Spleen (tissue), 11 donors: ENCODE measurements at regions not wholly inside any gene's neighbourhood (a gene's known extent, or its start where the extent isn't known, plus 50 kb on each side); places are given as distances from the start of the nearest gene placed in this dataset.
A peak's percentile ranks its signal among the peaks of the same experiment; 100 is the strongest.

Source experiments
- DNase-seq: peaks from one replicate; pipeline ENCODE4 v3.0.0-alpha.2; 2020
- H3K27ac ChIP-seq, 8 donors: fragments of 200-600 bp; sonication (generic) in 7 of 8; 1 replicate in 4 of 8; 2 replicates in 4 of 8; pipeline versions ENCODE4 v1.5.0 to v1.8.0; 2016 to 2021; ENCODE audit warnings: inconsistent platforms in 4 of 8, mild to moderate bottlenecking in 4 of 8, moderate library complexity in 1 of 8
- H3K27me3 ChIP-seq, 7 donors: fragments of 200-600 bp; sonication (generic) in 6 of 7; replicated peaks in 1 of 7; 1 replicate in 4 of 7; 2 replicates in 3 of 7; pipeline versions ENCODE4 v1.5.0 to v1.8.0; 2016 to 2021; ENCODE audit warnings: inconsistent platforms in 3 of 7, mild to moderate bottlenecking in 1 of 7
- H3K36me3 ChIP-seq, 6 donors: fragments of 200-600 bp; sonication (generic) in 5 of 6; 1 replicate in 4 of 6; 2 replicates in 2 of 6; pipeline versions ENCODE4 v1.5.0 to v1.8.0; 2016 to 2021; ENCODE audit warnings: inconsistent platforms in 2 of 6
- H3K4me1 ChIP-seq, 6 donors: fragments of 200-600 bp; sonication (generic) in 5 of 6; 1 replicate in 3 of 6; 2 replicates in 3 of 6; pipeline versions ENCODE4 v1.5.0 to v1.8.0; 2016 to 2021; ENCODE audit warnings: inconsistent platforms in 3 of 6
- H3K4me3 ChIP-seq, 8 donors: fragments of 200-600 bp; sonication (generic) in 7 of 8; 1 replicate in 4 of 8; 2 replicates in 4 of 8; pipeline versions ENCODE4 v1.5.0 to v1.8.0; 2016 to 2021; ENCODE audit warnings: inconsistent platforms in 4 of 8, mild to moderate bottlenecking in 4 of 8, moderate library complexity in 2 of 8
- H3K9me3 ChIP-seq, 8 donors: fragments of 200-600 bp; sonication (generic) in 7 of 8; 1 replicate in 4 of 8; 2 replicates in 4 of 8; pipeline versions ENCODE4 v1.5.0 to v1.8.0; 2016 to 2021; ENCODE audit warnings: inconsistent platforms in 4 of 8
- CTCF ChIP-seq, 11 experiments: fragments of 200-600 bp in 7 of 11; fragments of 450-650 bp in 4 of 11; sonication (generic) in 4 of 11; IDR thresholded peaks in 8 of 11; conservative IDR thresholded peaks in 3 of 11; 1 replicate in 7 of 11; 2 replicates in 4 of 11; pipeline versions ENCODE4 v1.4.0 to v1.8.0; 2016 to 2021; ENCODE audit warnings: antibody characterized with exemption in 11 of 11, inconsistent platforms in 4 of 11, mild to moderate bottlenecking in 1 of 11
- POLR2A ChIP-seq, 3 donors: fragments of 450-650 bp; IDR thresholded peaks; one replicate each; pipeline ENCODE4 v1.5.1; 2017; ENCODE audit warnings: antibody characterized with exemption in 3 of 3, mild to moderate bottlenecking in 1 of 3
- POLR2AphosphoS5 ChIP-seq, 3 donors: sonication (generic); formaldehyde crosslinking; IDR thresholded peaks; one replicate each; pipeline ENCODE4 v1.5.1; 2017; ENCODE audit warnings: antibody characterized with exemption in 3 of 3
- WGBS, 5 donors: extraction: QIAGEN DNeasy Blood & Tissue Kit in 3 of 5; methylation state at CpG; one replicate each; pipeline versions ENCODE4 v1.1.5 to v1.1.7; 2013 to 2018; 5-methylcytosine and 5-hydroxymethylcytosine counted together
- intact Hi-C: fragments of 100-400 bp; cut with DNase I; formaldehyde crosslinking; loops from one replicate; pipeline ENCODE4 v1.15.0; 2023; ENCODE audit warnings: low total_unique reads
- donor health status: healthy with polysubstance abuse.
- donor health status: DM: no; HTN: no; CAD: no; lungs with moderate emphysema.
- donor health status: DM: no; HTN: no; CAD: no.
- donor health status: Bipolar disorder and iron deficiency.
- donor health status: healthy.
- donor health status: DM: no; HTN: no; CAD: no.
- donor health status: DM: yes; HTN: yes; CAD: no.

- DNase-seq: peak; percentile 82
- Histone ChIP-seq H3K4me3 (no peak overlapping the region), H3K4me1 (peaks cover 0 to 40% (median 17%) of the 10 kb centered on the region in 6 donors), H3K36me3 (no peaks in the 10 kb centered on the region), H3K9me3 (no peaks in the 10 kb centered on the region), H3K27ac (no peak overlapping the region), H3K27me3 (peaks cover 0 to 32% (median 0%) of the 10 kb centered on the region in 7 donors)
- 29 to 48% (median 36%) methylated on average over 20 of the region's 20 CpGs for WGBS, 5 donors
- TF ChIP-seq CTCF (IDR thresholded peaks at IDR 0.05 in 8 of 11, conservative IDR thresholded peaks at IDR 0.05 in 3 of 11) (peak in 9 of 11 experiments; percentile 6 to 68 (median 59)), POLR2AphosphoS5 (IDR thresholded peaks at IDR 0.05) (no peak)
- intact Hi-C loops: no loop called here
These were observed 55.2 kb downstream of the FHIP2A start for GRCh38 chr10:114876602-114877300.

GRCh38 chr10:114877301-114877644 lies 55.7 kb downstream of the FHIP2A start:
- no peak for DNase-seq
- WGBS, 5 donors: 50 to 65% (median 53%) methylated on average over 6 of the region's 6 CpGs
- Histone ChIP-seq H3K4me3 (no peak overlapping the region), H3K9me3 (no peaks in the 10 kb centered on the region), H3K36me3 (no peaks in the 10 kb centered on the region), H3K4me1 (peaks cover 0 to 40% (median 17%) of the 10 kb centered on the region in 6 donors), H3K27me3 (peaks cover 0 to 32% (median 0%) of the 10 kb centered on the region in 7 donors), H3K27ac (no peak overlapping the region)
- no peak for TF ChIP-seq POLR2A (IDR thresholded peaks at IDR 0.05)
- TF ChIP-seq POLR2AphosphoS5 (IDR thresholded peaks at IDR 0.05): no peak
- TF ChIP-seq CTCF (IDR thresholded peaks at IDR 0.05 in 8 of 11, conservative IDR thresholded peaks at IDR 0.05 in 3 of 11): no peak
- intact Hi-C loops: no loop called here

- Histone ChIP-seq H3K27me3 (peaks cover 0 to 32% (median 0%) of the 10 kb centered on the region in 7 donors), H3K9me3 (no peaks in the 10 kb centered on the region), H3K4me1 (peaks cover 0 to 40% (median 17%) of the 10 kb centered on the region in 6 donors), H3K36me3 (no peaks in the 10 kb centered on the region), H3K4me3 (no peak overlapping the region), H3K27ac (no peak overlapping the region)
- DNase-seq: no peak
- TF ChIP-seq CTCF (IDR thresholded peaks at IDR 0.05 in 8 of 11, conservative IDR thresholded peaks at IDR 0.05 in 3 of 11): no peak
- TF ChIP-seq POLR2A (IDR thresholded peaks at IDR 0.05): no peak
- TF ChIP-seq POLR2AphosphoS5 (IDR thresholded peaks at IDR 0.05): no peak
- intact Hi-C loops: no loop called here
These were observed 57.5 kb downstream of the FHIP2A start for GRCh38 chr10:114879093-114879492.

GRCh38 chr10:114879541-114880158 lies 58.1 kb downstream of the FHIP2A start:
- Histone ChIP-seq H3K36me3 (no peaks in the 10 kb centered on the region), H3K27me3 (peaks cover 0 to 28% (median 0%) of the 10 kb centered on the region in 7 donors), H3K4me3 (no peak overlapping the region), H3K27ac (no peak overlapping the region), H3K9me3 (no peaks in the 10 kb centered on the region), H3K4me1 (peaks cover 0 to 40% (median 17%) of the 10 kb centered on the region in 6 donors)
- TF ChIP-seq CTCF (IDR thresholded peaks at IDR 0.05 in 8 of 11, conservative IDR thresholded peaks at IDR 0.05 in 3 of 11) (peak in 9 of 11 experiments; percentile 12 to 63 (median 52)), POLR2AphosphoS5 (IDR thresholded peaks at IDR 0.05) (no peak)
- whole genome bisulfite sequencing, 5 donors: 20 to 31% (median 27%) methylated on average over 13 of the region's 13 CpGs
- DNase-seq: no peak
- intact Hi-C loops: loop anchor here (5.0 kb wide), 1 partner anchor 253 kb away; no protein-coding TSS in a partner anchor
